ENCODE measurements at regions not wholly inside any gene's neighbourhood (a gene's known extent, or its start where the extent isn't known, plus 50 kb on each side); places are given as distances from the start of the nearest gene placed in this dataset.

- TF ChIP-seq POLR2AphosphoS5 (IDR thresholded peaks at IDR 0.05) (no peak), CTCF (IDR thresholded peaks at IDR 0.05) (no peak), POLR2A (IDR thresholded peaks at IDR 0.05) (no peak)
Observed at GRCh38 chr4:147094238-147094637, 148.6 kb upstream of the TTC29 start.

Measured in prostate gland (tissue), 2 donors.